ENCODE measurements at regions not wholly inside any gene's neighbourhood (a gene's known extent, or its start where the extent isn't known, plus 50 kb on each side); places are given as distances from the start of the nearest gene placed in this dataset.

GRCh38 chr12:93300611-93301021 is 77.1 kb upstream of the NUDT4 start:
- no peak for TF ChIP-seq EZH2 (IDR thresholded peaks at IDR 0.05; ENCODE audit: borderline replicate concordance, insufficient read depth, low read length, poor library complexity, severe bottlenecking)
- TF ChIP-seq CTCF (IDR thresholded peaks at IDR 0.05; ENCODE audit: poor library complexity, severe bottlenecking), result no peak
- no peak for TF ChIP-seq EP300 (conservative IDR thresholded peaks at IDR 0.05; ENCODE audit: poor library complexity, severe bottlenecking)
- no peak for TF ChIP-seq REST (IDR thresholded peaks at IDR 0.05; ENCODE audit: borderline replicate concordance)
- no peak for TF ChIP-seq SMC3 (conservative IDR thresholded peaks at IDR 0.05; ENCODE audit: poor library complexity)
- no peak for TF ChIP-seq POLR2AphosphoS5 (IDR thresholded peaks at IDR 0.05)
- no peak for TF ChIP-seq RAD21 (conservative IDR thresholded peaks at IDR 0.05)
- no peak for TF ChIP-seq TAF1 (IDR thresholded peaks at IDR 0.05; ENCODE audit: low read depth)
- no peak for TF ChIP-seq MXI1 (conservative IDR thresholded peaks at IDR 0.05; ENCODE audit: poor library complexity, severe bottlenecking)

All from neural cell (in vitro differentiated cells).